AG09319 (cell line): ENCODE measurements at regions not wholly inside any gene's neighbourhood (a gene's known extent, or its start where the extent isn't known, plus 50 kb on each side); places are given as distances from the start of the nearest gene placed in this dataset.

ENCODE experiments used
- DNase-seq: peaks from one replicate; pipeline ENCODE4 v3.0.0-alpha.2; 2010; ENCODE audit warnings: low read depth; ENCODE audit errors: extremely low read depth
- CTCF ChIP-seq: IDR thresholded peaks from 2 replicates; pipeline ENCODE4 v1.5.1; 2011; ENCODE audit warnings: low read depth, mild to moderate bottlenecking, inconsistent platforms, low read length, moderate library complexity

- DNase-seq = no peak
- no peak for TF ChIP-seq CTCF
These were observed 216.4 kb downstream of the MATN1 start for GRCh38 chr1:30507016-30507312.

GRCh38 chr1:30506291-30507015 is 216.9 kb downstream of the MATN1 start:
- no peak for TF ChIP-seq CTCF

GRCh38 chr1:30505853-30506252 is 217.5 kb downstream of the MATN1 start:
- no peak for DNase-seq
- TF ChIP-seq CTCF = no peak

More at GRCh38 chr1:30506291-30507015, 216.9 kb downstream of the MATN1 start:
- DNase-seq = no peak

GRCh38 chr1:30492451-30492850 is 230.9 kb downstream of the MATN1 start:
- no peak for TF ChIP-seq CTCF
- no peak for DNase-seq

GRCh38 chr1:30491831-30492230 is 231.6 kb downstream of the MATN1 start:
- TF ChIP-seq CTCF = no peak
- DNase-seq = no peak

GRCh38 chr1:30490554-30491053 is 232.8 kb downstream of the MATN1 start:
- TF ChIP-seq CTCF = no peak
- no peak for DNase-seq

- DNase-seq = no peak
These were observed 233.5 kb downstream of the MATN1 start for GRCh38 chr1:30489737-30490389.

More at GRCh38 chr1:30489737-30490389, 233.5 kb downstream of the MATN1 start:
- no peak for TF ChIP-seq CTCF
